Duodenal mucosa (tissue), 2 donors: ENCODE measurements at regions not wholly inside any gene's neighbourhood (a gene's known extent, or its start where the extent isn't known, plus 50 kb on each side); places are given as distances from the start of the nearest gene placed in this dataset.
"Not testable (repeated sequence)": the region's sequence is repeated elsewhere in the genome, so short reads cannot be mapped to it uniquely, and the experiment has no call there.

Experiments
- H3K27ac ChIP-seq: one replicate; pipeline ENCODE4 v1.7.0; 2013; ENCODE audit warnings: low read depth, low read length
- H3K27me3 ChIP-seq, 2 donors: one replicate each; pipeline ENCODE4 v1.7.0; 2013; ENCODE audit warnings: low read length in 2 of 2, control low read depth in 1 of 2; ENCODE audit not compliant: insufficient read depth in 2 of 2, control insufficient read depth in 1 of 2
- H3K36me3 ChIP-seq, 2 donors: one replicate each; pipeline ENCODE4 v1.7.0; 2013; ENCODE audit warnings: low read length in 2 of 2, control low read depth in 1 of 2; ENCODE audit not compliant: insufficient read depth in 2 of 2, control insufficient read depth in 1 of 2
- H3K4me1 ChIP-seq, 2 donors: one replicate each; pipeline ENCODE4 v1.7.0; 2013; ENCODE audit warnings: low read length in 2 of 2, control low read depth in 1 of 2; ENCODE audit not compliant: insufficient read depth in 2 of 2, control insufficient read depth in 1 of 2
- H3K4me3 ChIP-seq, 2 donors: one replicate each; pipeline ENCODE4 v1.7.0; 2013; ENCODE audit warnings: low read length in 2 of 2, low read depth in 1 of 2
- H3K9ac ChIP-seq, 2 donors: one replicate each; pipeline ENCODE4 v1.7.0; 2013; ENCODE audit warnings: low read length in 2 of 2, low read depth in 1 of 2
- H3K9me3 ChIP-seq, 2 donors: one replicate each; pipeline ENCODE4 v1.7.0; 2013; ENCODE audit warnings: low read length in 2 of 2, control low read depth in 1 of 2; ENCODE audit not compliant: control insufficient read depth in 1 of 2

GRCh38 chr17:77526728-77527350 lies 386.1 kb downstream of the SEC14L1 start:
- H3K9ac ChIP-seq: no peak overlapping the region
- no peak overlapping the region for H3K27ac ChIP-seq
- H3K9me3 ChIP-seq: no peaks in the 10 kb centered on the region
- H3K27me3 ChIP-seq: peaks cover 17 to 27% of the 10 kb centered on the region in 2 donors
- H3K4me1 ChIP-seq: no peaks in the 10 kb centered on the region
- H3K36me3 ChIP-seq: no peaks in the 10 kb centered on the region
- no peak overlapping the region for H3K4me3 ChIP-seq

- Histone ChIP-seq H3K4me3 (no peak overlapping the region), H3K27me3 (peaks cover 17 to 27% of the 10 kb centered on the region in 2 donors), H3K9me3 (no peaks in the 10 kb centered on the region), H3K36me3 (no peaks in the 10 kb centered on the region), H3K9ac (no peak overlapping the region), H3K4me1 (no peaks in the 10 kb centered on the region), H3K27ac (no peak overlapping the region)
Observed at GRCh38 chr17:77527409-77527808, 386.6 kb downstream of the SEC14L1 start.

DNA sequence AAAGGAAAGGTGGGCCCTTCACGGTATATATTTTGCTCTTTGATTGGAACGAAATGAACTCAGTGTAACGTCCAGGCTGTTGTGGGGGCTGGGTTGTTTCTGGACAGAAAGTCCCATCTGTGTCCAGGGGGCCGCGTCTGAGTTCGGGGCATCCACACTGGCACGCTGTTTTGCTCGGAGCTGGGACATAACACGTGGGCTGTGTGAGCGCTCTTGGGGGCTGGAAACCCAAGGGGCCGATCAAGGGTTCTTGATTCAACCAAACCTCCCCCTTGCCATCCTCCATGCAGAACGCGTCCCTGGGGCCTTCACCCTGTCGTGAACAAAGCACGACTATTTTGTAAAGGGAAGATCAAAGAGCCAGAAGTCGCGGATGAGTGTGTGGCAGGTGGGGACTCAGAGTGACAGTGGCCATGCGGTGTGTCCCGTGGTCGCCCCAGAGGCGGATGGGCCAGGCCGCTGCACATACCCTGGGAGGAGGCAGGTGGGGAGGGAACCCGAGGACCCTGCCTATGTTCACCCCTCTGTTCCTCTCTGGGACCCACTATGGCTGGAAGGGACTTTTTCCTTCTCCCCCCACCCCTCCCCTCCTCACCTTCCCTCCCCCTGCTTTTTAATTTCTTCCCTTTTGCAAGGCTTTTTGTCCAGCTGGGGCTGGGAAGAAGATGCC lies 387.2 kb downstream of the SEC14L1 start:
- Histone ChIP-seq H3K27ac (no peak overlapping the region), H3K36me3 (no peaks in the 10 kb centered on the region), H3K27me3 (peaks cover 17 to 27% of the 10 kb centered on the region in 2 donors), H3K4me3 (no peak overlapping the region), H3K9me3 (no peaks in the 10 kb centered on the region), H3K9ac (no peak overlapping the region), H3K4me1 (no peaks in the 10 kb centered on the region)

DNA sequence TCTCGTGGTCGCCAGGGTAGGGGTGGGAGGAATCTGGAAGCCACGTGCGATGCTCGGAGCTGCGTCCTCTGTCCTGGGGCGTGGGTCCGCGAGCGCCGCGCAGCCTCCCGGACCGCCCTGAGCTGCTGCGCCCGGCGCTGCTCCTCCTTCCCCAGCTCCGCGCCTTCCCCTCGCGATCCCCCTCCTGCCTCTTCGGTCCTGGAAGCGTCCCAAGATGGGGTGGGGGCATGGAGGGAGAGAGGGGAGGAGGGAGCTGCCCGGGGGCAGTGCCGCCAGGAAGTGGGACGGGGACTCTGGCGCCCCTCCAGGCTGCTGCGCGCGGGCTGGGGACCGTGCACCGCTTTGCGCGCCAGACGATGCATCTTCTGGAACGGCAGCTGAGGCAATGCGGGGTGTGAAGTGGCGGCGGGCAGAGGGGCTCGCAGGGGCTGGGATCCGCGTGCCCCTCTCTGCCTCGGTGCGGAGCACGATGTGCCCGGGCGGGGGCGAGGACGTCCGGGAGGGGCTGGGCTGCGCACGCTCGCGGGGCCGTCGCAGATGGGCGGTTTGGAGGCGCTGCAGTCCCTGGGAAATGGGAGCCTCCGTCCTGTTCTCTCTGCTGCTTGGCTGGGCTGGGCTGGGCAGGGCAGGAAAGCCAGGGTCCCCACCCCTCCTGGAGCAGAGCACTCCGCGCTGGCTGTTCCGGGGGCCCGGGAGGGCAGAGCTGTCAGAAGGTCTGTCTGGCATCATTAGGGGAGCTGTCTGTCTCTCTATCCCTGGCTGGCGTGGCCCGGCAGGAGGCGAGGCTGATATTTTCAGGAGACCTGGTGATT lies 388.0 kb downstream of the SEC14L1 start:
- H3K4me1 ChIP-seq: no peaks in the 10 kb centered on the region
- H3K27ac ChIP-seq: no peak overlapping the region
- H3K4me3 ChIP-seq: no peak overlapping the region
- H3K27me3 ChIP-seq: peaks cover 17 to 27% of the 10 kb centered on the region in 2 donors
- H3K9me3 ChIP-seq: no peaks in the 10 kb centered on the region
- no peaks in the 10 kb centered on the region for H3K36me3 ChIP-seq
- no peak overlapping the region for H3K9ac ChIP-seq

DNA sequence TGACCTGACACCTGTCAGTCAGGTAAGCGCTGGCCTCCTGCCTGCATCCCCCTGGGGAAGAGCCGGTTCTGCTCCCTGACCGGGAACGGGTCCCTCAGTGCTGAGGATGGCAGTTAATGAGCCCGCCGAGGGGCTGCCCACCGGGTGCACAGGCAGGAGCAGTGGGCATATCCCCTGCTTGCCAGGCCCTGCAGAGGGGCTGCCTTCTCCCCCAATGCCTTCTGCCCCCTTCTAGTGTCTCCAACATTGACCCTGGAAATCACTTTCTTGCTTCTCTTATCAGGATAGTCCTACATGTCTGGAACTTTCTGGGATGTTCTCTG lies 388.5 kb downstream of the SEC14L1 start:
- Histone ChIP-seq H3K9me3 (no peaks in the 10 kb centered on the region), H3K27me3 (peaks cover 17 to 27% of the 10 kb centered on the region in 2 donors), H3K4me1 (no peaks in the 10 kb centered on the region), H3K4me3 (no peak overlapping the region), H3K36me3 (no peaks in the 10 kb centered on the region), H3K27ac (no peak overlapping the region), H3K9ac (no peak overlapping the region)

DNA sequence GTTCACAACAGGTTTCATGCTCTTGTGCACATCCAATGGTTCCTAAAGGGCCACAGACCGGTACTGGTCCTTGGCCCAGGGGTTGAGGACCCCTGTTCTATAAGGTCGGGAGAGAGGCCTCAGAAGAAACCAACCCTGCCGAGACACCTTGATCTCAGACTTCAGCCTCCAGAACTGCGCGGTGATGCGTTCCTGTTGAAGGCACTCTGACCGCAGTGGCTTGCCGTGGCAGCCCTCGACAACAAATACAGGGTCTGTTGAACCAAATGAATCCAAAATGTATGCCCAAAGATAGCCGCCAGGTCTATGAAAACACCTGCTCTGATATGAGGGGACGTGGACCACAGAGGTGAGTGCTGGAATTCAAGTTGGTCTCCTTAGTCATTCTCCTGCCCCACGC lies 389.8 kb downstream of the SEC14L1 start:
- peaks cover 20 to 28% of the 10 kb centered on the region in 2 donors for H3K27me3 ChIP-seq
- no peak overlapping the region for H3K27ac ChIP-seq
- no peaks in the 10 kb centered on the region for H3K36me3 ChIP-seq
- no peaks in the 10 kb centered on the region for H3K4me1 ChIP-seq
- H3K9me3 ChIP-seq: no peaks in the 10 kb centered on the region
- H3K4me3 ChIP-seq: no peak overlapping the region
- no peak overlapping the region for H3K9ac ChIP-seq

DNA sequence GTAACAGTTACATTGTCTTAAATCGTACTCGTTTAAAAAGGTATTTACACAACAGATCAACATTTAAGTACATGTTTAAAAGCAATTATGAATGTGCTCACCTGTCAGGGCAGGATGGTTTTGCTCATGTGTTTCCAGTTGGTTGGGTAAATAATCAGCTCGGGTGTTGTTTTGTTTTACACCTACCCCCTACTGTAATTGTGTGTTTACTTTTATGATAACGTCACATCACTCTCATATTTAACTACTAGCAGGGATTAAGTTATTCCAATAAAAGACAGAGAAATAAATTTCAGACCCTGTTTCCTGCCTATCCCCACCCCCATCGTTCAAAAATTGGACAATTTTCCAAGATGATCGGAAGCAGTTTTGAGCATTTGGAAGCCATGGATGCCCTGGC lies 390.2 kb downstream of the SEC14L1 start:
- H3K4me3 ChIP-seq: no peak overlapping the region
- H3K27me3 ChIP-seq: peaks cover 20 to 32% of the 10 kb centered on the region in 2 donors
- no peaks in the 10 kb centered on the region for H3K36me3 ChIP-seq
- no peaks in the 10 kb centered on the region for H3K4me1 ChIP-seq
- no peak overlapping the region for H3K27ac ChIP-seq
- no peak overlapping the region for H3K9ac ChIP-seq
- H3K9me3 ChIP-seq: no peaks in the 10 kb centered on the region

DNA sequence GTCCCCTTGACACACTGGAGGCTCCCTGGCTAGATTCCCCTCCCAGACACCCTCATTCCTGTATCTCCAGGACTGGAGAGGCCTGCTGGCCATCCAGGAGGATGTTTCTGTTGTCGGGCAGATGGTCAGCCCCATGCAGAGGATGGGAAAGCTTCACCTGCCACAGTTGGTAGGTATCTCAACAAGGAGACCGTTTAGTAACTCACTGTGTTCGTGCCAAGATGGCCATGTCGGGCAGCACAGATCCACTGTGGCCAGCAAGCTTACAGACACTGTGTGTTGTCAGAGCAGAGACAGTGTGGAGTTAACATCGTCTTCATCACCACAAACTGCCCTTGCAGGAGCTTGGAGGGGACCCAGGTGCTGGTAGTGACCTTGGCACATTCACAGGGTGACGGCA lies 390.9 kb downstream of the SEC14L1 start:
- Histone ChIP-seq H3K4me3 (no peak overlapping the region), H3K27me3 (peaks cover 20 to 32% of the 10 kb centered on the region in 2 donors), H3K9ac (no peak overlapping the region), H3K9me3 (no peaks in the 10 kb centered on the region), H3K4me1 (no peaks in the 10 kb centered on the region), H3K36me3 (no peaks in the 10 kb centered on the region), H3K27ac (no peak overlapping the region)

GRCh38 chr17:77533697-77534096 lies 392.9 kb downstream of the SEC14L1 start:
- H3K36me3 ChIP-seq, H3K27ac ChIP-seq, H3K9me3 ChIP-seq, H3K9ac ChIP-seq, H3K4me1 ChIP-seq, H3K4me3 ChIP-seq: not testable (repeated sequence)
- peaks cover 11 to 15% of the 10 kb centered on the region in 2 donors for H3K27me3 ChIP-seq

GRCh38 chr17:77534137-77534536 lies 393.4 kb downstream of the SEC14L1 start:
- Histone ChIP-seq H3K27ac (no peak overlapping the region), H3K9me3 (no peaks in the 10 kb centered on the region), H3K9ac (no peak overlapping the region), H3K36me3 (no peaks in the 10 kb centered on the region), H3K27me3 (peaks cover 7 to 10% of the 10 kb centered on the region in 2 donors), H3K4me1 (no peaks in the 10 kb centered on the region), H3K4me3 (no peak overlapping the region)
